GM10248 (cell line): ENCODE measurements at regions not wholly inside any gene's neighbourhood (a gene's known extent, or its start where the extent isn't known, plus 50 kb on each side); places are given as distances from the start of the nearest gene placed in this dataset.
"Not testable (repeated sequence)": the region's sequence is repeated elsewhere in the genome, so short reads cannot be mapped to it uniquely, and the experiment has no call there.

ENCODE experiments used
- CTCF ChIA-PET: fragments of 300-600 bp; sonication (Branson Sonifier 250); formaldehyde crosslinking; extraction: SDS; loops from one replicate; lab custom pipeline; 2021; ENCODE audit warnings: antibody characterized with exemption; lab: Yijun Ruan, JAX
- POLR2A ChIA-PET: fragments of 350-650 bp; sonication (Branson Sonifier 250); formaldehyde crosslinking; extraction: SDS; loops from one replicate; lab custom pipeline; 2020; ENCODE audit warnings: antibody characterized with exemption; lab: Yijun Ruan, JAX
- DNase-seq: peaks from one replicate; pipeline ENCODE4 v3.0.0; 2012; ENCODE audit errors: extremely low spot score
- TF ChIP-seq, protein P1 (sequence below): IDR thresholded peaks from 2 replicates; pipeline ENCODE4 v1.5.1; 2012; ENCODE audit warnings: mild to moderate bottlenecking, low read depth; ENCODE audit errors: extremely low read depth, missing control alignments, control extremely low read depth

DNA sequence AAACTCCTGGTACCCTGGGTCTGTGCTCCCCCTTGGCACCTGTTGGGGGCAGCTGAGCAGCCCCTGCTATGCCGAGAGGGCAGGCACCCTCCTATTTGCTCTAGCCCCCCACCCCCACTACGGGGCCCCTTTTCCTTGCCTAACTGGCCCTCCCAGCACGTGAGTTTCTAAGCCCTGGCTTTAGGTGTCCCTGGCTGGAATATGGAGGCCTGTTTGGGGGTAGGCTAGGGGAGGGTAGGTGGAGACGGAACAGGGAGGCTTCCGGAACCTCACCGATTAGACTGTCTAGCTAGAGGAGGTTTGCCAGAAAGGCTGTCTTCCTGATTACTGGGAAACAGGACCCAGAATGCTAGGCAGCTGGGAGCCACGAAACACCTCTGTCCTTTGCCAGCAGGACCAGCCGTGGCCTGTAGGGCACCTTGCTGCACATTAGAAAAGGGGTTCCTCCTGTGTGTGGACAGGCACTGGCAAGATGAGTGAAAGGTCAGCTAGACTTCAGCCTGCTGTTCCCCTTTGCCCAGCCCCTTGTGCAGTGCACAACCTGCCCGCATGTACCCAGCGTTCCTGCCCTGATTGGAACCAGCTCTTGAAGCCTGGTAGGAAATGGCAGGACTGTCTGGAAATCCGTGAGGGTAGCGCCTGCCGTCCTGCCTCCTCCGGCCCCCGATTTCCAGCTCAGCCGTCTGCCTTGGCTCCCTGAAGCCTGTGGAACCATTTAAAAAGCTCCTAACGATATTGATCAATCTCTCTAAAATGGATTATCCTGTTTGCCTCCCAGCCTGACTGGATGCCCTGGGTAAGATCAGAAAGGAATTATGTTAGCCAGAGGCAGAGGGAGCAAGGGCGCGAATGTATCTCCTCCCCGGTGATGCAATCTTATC lies 83.4 kb upstream of the GSE1 start:
- DNase-seq, result no peak
- ChIA-PET POLR2A (no interaction called here), CTCF (interaction anchor here (0.7 to 4.0 kb wide), 23 partner anchors 8 to 284 kb away, joined by 3 to 20 read pairs (median 4); no protein-coding TSS in a partner anchor)
- TF ChIP-seq, protein P1, sequence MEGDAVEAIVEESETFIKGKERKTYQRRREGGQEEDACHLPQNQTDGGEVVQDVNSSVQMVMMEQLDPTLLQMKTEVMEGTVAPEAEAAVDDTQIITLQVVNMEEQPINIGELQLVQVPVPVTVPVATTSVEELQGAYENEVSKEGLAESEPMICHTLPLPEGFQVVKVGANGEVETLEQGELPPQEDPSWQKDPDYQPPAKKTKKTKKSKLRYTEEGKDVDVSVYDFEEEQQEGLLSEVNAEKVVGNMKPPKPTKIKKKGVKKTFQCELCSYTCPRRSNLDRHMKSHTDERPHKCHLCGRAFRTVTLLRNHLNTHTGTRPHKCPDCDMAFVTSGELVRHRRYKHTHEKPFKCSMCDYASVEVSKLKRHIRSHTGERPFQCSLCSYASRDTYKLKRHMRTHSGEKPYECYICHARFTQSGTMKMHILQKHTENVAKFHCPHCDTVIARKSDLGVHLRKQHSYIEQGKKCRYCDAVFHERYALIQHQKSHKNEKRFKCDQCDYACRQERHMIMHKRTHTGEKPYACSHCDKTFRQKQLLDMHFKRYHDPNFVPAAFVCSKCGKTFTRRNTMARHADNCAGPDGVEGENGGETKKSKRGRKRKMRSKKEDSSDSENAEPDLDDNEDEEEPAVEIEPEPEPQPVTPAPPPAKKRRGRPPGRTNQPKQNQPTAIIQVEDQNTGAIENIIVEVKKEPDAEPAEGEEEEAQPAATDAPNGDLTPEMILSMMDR, result no peak

DNA sequence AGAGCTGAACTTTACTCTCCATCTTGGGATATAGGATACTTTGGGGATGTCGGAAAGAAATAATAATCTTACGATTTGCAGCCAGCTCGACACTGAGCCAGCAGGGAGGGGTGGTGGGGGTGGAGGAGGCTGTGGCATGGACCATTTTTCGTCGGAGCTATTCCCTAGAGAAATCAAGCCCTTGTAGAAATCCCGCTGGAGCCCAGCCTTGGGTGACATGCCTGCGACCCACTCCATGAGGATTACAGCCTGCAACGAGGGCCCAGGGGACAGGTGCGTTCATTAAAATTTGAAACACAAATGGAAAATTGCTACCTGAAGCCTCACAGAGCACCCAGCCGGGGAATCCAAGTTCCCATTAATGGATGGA lies 82.8 kb upstream of the GSE1 start:
- no peak for DNase-seq
- CTCF ChIA-PET, result interaction anchor here (0.9 to 4.0 kb wide), 10 partner anchors 9 to 101 kb away, joined by 3 to 20 read pairs (median 4); no protein-coding TSS in a partner anchor
- TF ChIP-seq, protein P1, result no peak
- POLR2A ChIA-PET, result no interaction called here

DNA sequence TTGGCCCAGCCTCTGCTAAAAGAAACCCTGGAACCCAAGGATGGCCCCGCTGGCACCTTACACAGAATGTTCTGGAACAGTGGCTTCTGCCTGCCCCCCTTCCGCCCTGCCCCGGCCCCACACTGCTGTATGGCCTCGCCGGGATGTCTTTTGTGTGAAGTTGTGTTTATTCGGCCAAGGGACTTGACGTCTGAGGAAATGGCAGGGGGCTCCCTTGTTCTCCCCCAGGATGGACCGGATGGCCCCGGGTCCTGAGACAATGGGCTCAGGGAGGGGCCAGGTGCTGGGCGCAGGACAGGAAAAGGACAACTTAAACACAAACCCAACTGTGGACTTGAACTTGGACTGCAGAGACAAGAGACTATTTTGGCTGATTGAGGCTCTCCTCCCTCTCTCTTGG lies 81.6 kb upstream of the GSE1 start:
- TF ChIP-seq, protein P1, result no peak
- DNase-seq, result no peak
- ChIA-PET CTCF (interaction anchor here (1.0 to 4.0 kb wide), 4 partner anchors 8 to 22 kb away, joined by 3 to 20 read pairs (median 11); no protein-coding TSS in a partner anchor), POLR2A (no interaction called here)

DNA sequence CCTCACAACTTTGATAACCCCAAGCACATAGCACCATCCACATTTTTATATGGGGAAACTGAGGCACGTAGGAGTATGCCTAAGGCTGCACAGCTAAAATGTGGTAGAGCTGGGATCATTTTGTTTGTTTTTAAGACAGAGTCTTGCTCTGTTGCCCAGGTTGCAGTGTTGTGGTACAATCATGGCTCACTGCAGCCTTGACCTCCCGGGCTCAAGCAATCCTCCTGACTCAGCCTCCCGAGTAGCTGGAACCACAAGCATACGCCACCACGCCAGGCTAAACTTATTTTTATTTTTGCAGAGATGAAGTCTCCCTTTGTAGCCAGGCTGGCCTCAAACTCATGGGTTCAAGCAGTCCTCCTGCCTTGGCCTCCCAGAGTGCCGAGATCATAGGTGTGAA lies 81.0 kb upstream of the GSE1 start:
- CTCF ChIA-PET, result interaction anchor here (1.0 kb wide), 1 partner anchor 16 kb away, joined by 3 read pairs; no protein-coding TSS in a partner anchor
- TF ChIP-seq, protein P1, result no peak
- POLR2A ChIA-PET, result no interaction called here
- no peak for DNase-seq

DNA sequence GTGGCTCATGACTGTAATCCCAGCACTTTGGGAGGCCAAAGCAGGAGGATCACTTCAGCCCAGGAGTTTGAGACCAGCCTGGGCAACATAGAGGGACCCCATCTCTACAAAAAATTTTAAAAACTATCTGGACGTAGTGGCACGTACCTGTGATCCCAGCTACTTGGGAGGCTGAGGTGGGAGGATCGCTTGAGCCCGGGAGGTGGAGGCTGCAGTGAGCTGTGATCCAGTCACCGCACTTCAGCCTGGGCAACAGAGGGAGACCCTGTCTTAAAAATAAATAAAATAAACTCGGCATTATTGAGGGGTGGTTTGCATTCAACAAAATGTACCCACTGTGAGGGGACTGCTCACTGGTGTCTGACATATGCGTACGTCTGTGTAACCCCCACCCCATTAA lies 79.5 kb upstream of the GSE1 start:
- POLR2A ChIA-PET, DNase-seq, CTCF ChIA-PET: not testable (repeated sequence)

DNA sequence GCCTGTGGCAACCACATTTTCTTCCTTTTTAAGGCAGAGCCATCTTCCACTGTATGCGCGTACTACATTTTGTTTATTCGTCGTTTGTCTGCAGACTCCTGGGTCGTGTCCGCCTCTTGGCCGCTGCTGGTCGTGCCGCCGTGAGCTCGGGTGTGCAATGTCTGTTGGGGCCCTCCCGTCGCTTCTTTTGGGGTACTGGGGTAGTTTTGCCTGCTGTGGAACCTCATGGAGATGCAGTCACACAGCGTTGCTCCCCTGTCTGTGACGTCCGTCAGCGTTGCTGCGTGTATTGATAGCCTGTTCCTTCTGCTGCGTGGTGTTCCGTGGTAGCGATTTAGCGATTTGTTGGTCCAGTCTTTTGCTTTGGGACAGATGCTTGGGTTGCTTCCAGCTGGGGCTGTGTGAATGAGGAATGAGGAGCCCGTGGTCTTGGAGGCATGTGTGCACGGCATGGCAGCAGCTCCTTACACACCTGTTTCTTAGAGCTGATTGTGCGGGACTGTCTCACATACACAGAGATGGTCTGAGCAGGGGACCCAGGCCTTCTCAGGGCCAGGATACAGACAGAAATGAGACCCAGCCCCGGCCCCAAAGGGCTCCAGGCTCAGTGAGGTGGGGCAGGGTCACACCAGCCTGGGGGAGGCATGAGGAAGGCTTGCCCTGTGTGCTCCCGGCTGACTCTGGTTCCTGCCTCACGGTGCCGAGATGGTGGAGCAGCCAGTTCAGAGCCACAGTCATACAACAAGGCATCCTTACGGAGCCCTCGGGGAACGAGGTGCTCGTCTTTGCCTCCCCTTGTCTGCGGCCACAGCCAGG lies 78.4 kb upstream of the GSE1 start:
- DNase-seq, result no peak
- POLR2A ChIA-PET, result no interaction called here
- CTCF ChIA-PET, result interaction anchor here (0.9 kb wide), 1 partner anchor 24 kb away, joined by 3 read pairs; no protein-coding TSS in a partner anchor
- TF ChIP-seq, protein P1, result no peak
